ENCODE measurements at regions not wholly inside any gene's neighbourhood (a gene's known extent, or its start where the extent isn't known, plus 50 kb on each side); places are given as distances from the start of the nearest gene placed in this dataset.

- H3K9me3 ChIP-seq (ENCODE audit: low read depth) = no peaks in the 10 kb centered on the region
These were observed 68.2 kb upstream of the SNRK start for GRCh38 chr3:43218156-43218555.

GRCh38 chr3:43217633-43218032 is 68.7 kb upstream of the SNRK start:
- H3K4me1 ChIP-seq = no peaks in the 10 kb centered on the region
- no peaks in the 10 kb centered on the region for H3F3A ChIP-seq (ENCODE audit: low read depth)
- H3K9me3 ChIP-seq (ENCODE audit: low read depth) = no peaks in the 10 kb centered on the region
- no peak overlapping the region for H3K27ac Mint-ChIP-seq
- H3K27ac ChIP-seq = no peak overlapping the region
- no peaks in the 10 kb centered on the region for H3K27me3 ChIP-seq
- peaks cover 4% of the 10 kb centered on the region for H3K9me3 Mint-ChIP-seq
- H3K36me3 ChIP-seq = no peaks in the 10 kb centered on the region
- DNase-seq (ENCODE audit: low spot score) = no peak
- TF ChIP-seq CTCF (IDR thresholded peaks at IDR 0.05) (no peak), EZH2phosphoT487 (IDR thresholded peaks at IDR 0.05) (no peak), EZH2 (IDR thresholded peaks at IDR 0.05) (no peak)
- H3K9ac ChIP-seq = no peak overlapping the region
- no peak overlapping the region for H3K4me3 ChIP-seq
- no peaks in the 10 kb centered on the region for H4K20me1 ChIP-seq (ENCODE audit: low read depth)
- no peak overlapping the region for H3K4me3 Mint-ChIP-seq
- H3K27me3 Mint-ChIP-seq (ENCODE audit: insufficient read depth, low read depth) = peaks cover 4% of the 10 kb centered on the region
- H3K4me1 Mint-ChIP-seq = no peaks in the 10 kb centered on the region
- no peaks in the 10 kb centered on the region for H3K79me2 ChIP-seq (ENCODE audit: low read depth)
- H3K4me2 ChIP-seq = no peak overlapping the region
- H2AFZ ChIP-seq (replicated peaks) = no peak overlapping the region
- no peaks in the 10 kb centered on the region for H3K36me3 Mint-ChIP-seq

More at GRCh38 chr3:43218156-43218555, 68.2 kb upstream of the SNRK start:
- Histone ChIP-seq H3F3A (ENCODE audit: low read depth) (no peaks in the 10 kb centered on the region), H3K36me3 (no peaks in the 10 kb centered on the region), H4K20me1 (ENCODE audit: low read depth) (no peaks in the 10 kb centered on the region), H3K27ac (no peak overlapping the region), H3K27me3 (no peaks in the 10 kb centered on the region), H2AFZ (replicated peaks) (no peak overlapping the region), H3K4me2 (no peak overlapping the region), H3K79me2 (ENCODE audit: low read depth) (no peaks in the 10 kb centered on the region), H3K9ac (no peak overlapping the region), H3K4me1 (no peaks in the 10 kb centered on the region), H3K4me3 (no peak overlapping the region)
- Mint-ChIP-seq H3K4me3 (no peak overlapping the region), H3K27ac (no peak overlapping the region), H3K4me1 (no peaks in the 10 kb centered on the region), H3K9me3 (peaks cover 8% of the 10 kb centered on the region), H3K36me3 (no peaks in the 10 kb centered on the region), H3K27me3 (ENCODE audit: insufficient read depth, low read depth) (peaks cover 4% of the 10 kb centered on the region)
- DNase-seq (ENCODE audit: low spot score) = no peak
- TF ChIP-seq EZH2phosphoT487 (IDR thresholded peaks at IDR 0.05) = no peak
- no peak for TF ChIP-seq CTCF (IDR thresholded peaks at IDR 0.05)
- no peak for TF ChIP-seq EZH2 (IDR thresholded peaks at IDR 0.05)

GRCh38 chr3:43217206-43217605 is 69.1 kb upstream of the SNRK start:
- no peaks in the 10 kb centered on the region for H3K79me2 ChIP-seq (ENCODE audit: low read depth)
- Mint-ChIP-seq H3K4me3 (no peak overlapping the region), H3K4me1 (no peaks in the 10 kb centered on the region), H3K27me3 (ENCODE audit: insufficient read depth, low read depth) (peaks cover 4% of the 10 kb centered on the region), H3K27ac (no peak overlapping the region), H3K36me3 (no peaks in the 10 kb centered on the region), H3K9me3 (peaks cover 4% of the 10 kb centered on the region)
- H3F3A ChIP-seq (ENCODE audit: low read depth) = no peaks in the 10 kb centered on the region
- no peak overlapping the region for H3K4me3 ChIP-seq
- no peak overlapping the region for H3K9ac ChIP-seq
- H3K4me2 ChIP-seq = no peak overlapping the region
- H2AFZ ChIP-seq (replicated peaks) = no peak overlapping the region
- DNase-seq (ENCODE audit: low spot score) = no peak
- H3K4me1 ChIP-seq = no peaks in the 10 kb centered on the region
- H4K20me1 ChIP-seq (ENCODE audit: low read depth) = no peaks in the 10 kb centered on the region
- H3K27me3 ChIP-seq = no peaks in the 10 kb centered on the region
- no peaks in the 10 kb centered on the region for H3K36me3 ChIP-seq
- TF ChIP-seq EZH2 (IDR thresholded peaks at IDR 0.05) = no peak
- H3K9me3 ChIP-seq (ENCODE audit: low read depth) = no peaks in the 10 kb centered on the region
- H3K27ac ChIP-seq = no peak overlapping the region

GRCh38 chr3:43215663-43216275 is 70.6 kb upstream of the SNRK start:
- no peaks in the 10 kb centered on the region for H3K36me3 Mint-ChIP-seq
- H3K4me1 Mint-ChIP-seq = no peaks in the 10 kb centered on the region
- H3K27ac ChIP-seq = no peak overlapping the region
- peak; percentile 8 for DNase-seq (ENCODE audit: low spot score)
- H3K9me3 ChIP-seq (ENCODE audit: low read depth) = no peaks in the 10 kb centered on the region
- peaks cover 2% of the 10 kb centered on the region for H3K27me3 Mint-ChIP-seq (ENCODE audit: insufficient read depth, low read depth)
- no peaks in the 10 kb centered on the region for H3F3A ChIP-seq (ENCODE audit: low read depth)
- TF ChIP-seq EZH2 (IDR thresholded peaks at IDR 0.05) (no peak), EZH2phosphoT487 (IDR thresholded peaks at IDR 0.05) (no peak), CTCF (IDR thresholded peaks at IDR 0.05) (peak; percentile 40)
- H3K4me1 ChIP-seq = no peaks in the 10 kb centered on the region
- no peak overlapping the region for H3K27ac Mint-ChIP-seq
- H3K27me3 ChIP-seq = no peaks in the 10 kb centered on the region
- no peak overlapping the region for H3K4me3 ChIP-seq
- H3K9ac ChIP-seq = no peak overlapping the region
- no peak overlapping the region for H3K4me3 Mint-ChIP-seq
- H3K9me3 Mint-ChIP-seq = no peaks in the 10 kb centered on the region
- no peak overlapping the region for H2AFZ ChIP-seq (replicated peaks)
- H4K20me1 ChIP-seq (ENCODE audit: low read depth) = no peaks in the 10 kb centered on the region
- H3K79me2 ChIP-seq (ENCODE audit: low read depth) = no peaks in the 10 kb centered on the region
- no peak overlapping the region for H3K4me2 ChIP-seq
- no peaks in the 10 kb centered on the region for H3K36me3 ChIP-seq
